ENCODE measurements at regions not wholly inside any gene's neighbourhood (a gene's known extent, or its start where the extent isn't known, plus 50 kb on each side); places are given as distances from the start of the nearest gene placed in this dataset.
"Not testable (repeated sequence)": the region's sequence is repeated elsewhere in the genome, so short reads cannot be mapped to it uniquely, and the experiment has no call there.

DNA sequence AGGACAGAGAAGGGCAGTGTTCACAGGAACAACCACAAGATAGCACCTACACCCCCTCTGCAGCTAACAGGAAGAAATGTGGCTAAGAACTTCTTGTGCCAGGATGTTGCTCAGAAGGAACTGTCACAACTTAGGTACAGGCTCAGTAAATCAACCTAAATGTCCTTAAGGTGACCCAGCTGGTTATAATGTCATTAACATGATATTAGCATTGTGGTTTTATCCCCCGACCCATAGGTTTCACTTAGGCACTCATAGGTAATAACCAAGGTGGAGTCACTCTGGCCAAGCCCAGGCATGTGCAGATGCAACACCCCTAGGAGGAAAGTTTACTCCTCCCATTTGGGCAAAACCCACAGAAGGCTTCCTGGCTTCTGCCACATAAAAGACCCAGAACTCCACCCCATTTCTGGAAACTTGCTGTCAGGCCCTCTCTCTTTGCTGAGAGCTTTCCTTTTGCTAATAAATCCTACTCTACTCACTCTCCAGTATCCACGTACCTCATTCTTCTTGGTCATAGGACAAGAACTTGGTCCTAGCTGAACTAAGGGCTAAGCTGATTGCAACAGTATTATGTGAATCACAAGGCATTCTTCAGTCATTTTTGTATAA, 951.3 kb downstream of the SLITRK5 start:
- DNase-seq: no peak

DNA sequence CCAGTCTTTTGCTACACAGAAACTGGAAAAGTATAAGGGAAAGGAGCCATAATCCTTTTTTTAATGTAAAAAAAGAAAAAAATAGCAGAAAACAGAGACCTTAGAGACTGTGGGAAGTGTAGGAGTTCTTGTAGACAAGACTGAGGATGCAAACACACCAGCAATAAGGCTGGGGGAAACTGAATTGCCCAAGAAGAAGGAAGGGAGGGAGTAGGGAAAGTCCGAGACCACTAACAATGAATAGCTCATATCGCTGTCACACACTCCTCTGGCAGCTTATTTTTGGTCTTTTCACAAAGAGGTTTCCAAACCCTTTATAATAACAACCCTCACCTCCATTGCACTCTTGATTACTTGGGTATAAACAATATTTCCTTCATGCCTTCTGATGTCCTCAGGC, 952.0 kb downstream of the SLITRK5 start:
- no peak for DNase-seq

DNA sequence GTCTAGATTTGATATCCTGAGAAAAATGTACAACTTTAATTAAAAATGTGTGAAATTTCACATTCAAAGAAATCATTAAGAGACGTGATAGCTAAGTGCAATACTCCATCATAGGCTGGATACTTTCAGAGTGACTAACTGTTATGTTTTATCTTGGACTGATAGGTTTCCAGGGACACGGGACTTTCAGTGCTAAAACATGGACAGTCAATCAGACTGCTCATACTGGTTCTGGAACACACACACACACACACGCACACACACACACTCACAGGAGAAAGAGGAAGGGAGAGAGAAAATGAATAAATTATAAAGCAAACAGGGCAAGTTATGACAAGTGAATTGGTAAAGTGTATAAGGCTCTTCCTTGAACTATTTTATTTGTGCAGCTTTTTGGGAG, 955.9 kb downstream of the SLITRK5 start:
- DNase-seq: no peak

DNA sequence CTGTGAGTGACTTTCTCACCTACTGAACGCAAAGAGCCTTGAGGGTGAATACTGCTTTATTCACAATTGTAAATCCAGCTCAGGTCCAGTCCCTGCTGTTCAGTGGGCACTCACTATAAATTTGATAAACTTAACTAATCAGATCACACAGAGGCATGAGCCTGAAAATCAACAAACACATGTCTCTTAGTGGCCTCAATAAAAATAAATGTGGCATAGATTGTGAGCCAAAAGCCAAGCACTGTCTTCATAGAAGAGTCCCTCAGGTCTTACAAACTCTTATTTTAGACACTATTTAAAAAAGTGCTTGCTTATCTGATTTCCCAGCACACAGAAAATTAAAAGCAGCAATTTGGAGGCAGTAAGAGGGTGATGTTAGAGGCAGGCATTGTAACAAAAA, 957.7 kb downstream of the SLITRK5 start:
- DNase-seq: no peak

DNA sequence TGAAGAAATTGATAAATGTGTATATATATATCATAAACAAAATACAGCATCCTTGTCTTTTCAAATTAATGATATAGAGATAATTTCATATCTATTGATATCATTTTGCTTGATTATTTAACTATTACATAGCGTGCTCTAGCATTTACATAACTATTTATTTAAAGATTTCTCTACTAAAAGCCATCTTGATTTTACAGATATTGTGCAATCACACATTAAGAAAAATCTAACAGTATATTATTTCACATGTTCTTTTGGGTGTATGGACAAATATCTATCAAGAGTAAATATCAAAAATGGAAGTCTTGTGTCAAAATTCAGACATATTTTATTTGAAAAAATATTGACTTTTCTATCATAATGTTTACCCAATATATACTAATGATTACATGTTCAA, 966.8 kb downstream of the SLITRK5 start:
- DNase-seq: no peak

DNA sequence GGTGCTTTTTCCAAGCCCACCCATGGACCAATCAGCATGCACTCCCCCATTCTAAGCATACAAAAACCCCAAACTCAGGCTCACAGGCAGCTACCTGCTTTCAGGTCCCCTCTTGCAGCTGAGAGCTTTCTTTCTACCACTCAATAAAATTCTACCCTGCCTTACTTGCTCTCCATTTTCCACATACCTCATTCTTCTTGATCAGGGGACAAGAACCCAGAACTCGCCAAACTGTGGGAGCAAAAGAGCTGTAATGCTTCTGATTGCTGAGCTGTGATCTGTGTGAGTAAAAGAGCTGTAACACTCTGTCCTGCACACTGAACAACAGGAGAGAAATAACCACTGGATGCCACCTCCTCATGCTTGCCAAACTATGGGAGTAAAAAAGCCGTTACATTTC, 972.1 kb downstream of the SLITRK5 start:
- no peak for DNase-seq

DNA sequence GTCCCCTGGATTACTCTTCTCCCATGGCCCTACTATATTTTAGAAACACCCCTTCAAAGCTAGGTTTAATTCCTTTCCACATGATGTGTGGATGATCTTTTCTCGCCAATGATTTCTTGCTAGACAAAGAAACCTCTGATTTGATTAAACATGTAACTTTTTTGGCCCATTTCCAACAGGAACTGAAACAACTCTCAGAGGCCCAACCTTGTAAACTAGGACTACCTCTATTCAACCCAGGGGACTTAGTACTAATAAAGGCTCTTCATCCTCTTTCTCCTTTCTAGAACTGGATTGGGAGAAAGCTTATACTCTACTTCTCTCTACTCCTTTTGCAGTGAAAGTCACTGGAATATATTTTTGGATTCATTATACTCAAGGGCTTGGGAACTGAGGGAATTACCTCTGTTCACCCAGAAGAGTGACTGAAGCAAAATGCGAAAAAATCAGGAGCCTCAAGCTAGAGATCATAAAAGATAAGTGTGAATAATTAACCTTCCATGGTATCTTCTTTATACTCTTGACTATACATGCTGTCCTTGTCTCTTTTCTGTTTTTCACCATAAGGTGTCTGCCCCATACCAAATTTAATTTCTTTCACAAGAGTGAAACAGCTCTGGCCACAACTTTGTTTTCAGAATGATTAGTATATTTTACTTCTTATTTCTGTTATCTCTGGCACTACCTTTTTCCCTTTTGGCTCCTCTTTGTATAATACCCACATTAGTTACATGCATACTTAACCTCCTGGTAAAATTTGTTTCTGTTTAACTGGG, 977.6 kb downstream of the SLITRK5 start:
- DNase-seq: no peak

DNA sequence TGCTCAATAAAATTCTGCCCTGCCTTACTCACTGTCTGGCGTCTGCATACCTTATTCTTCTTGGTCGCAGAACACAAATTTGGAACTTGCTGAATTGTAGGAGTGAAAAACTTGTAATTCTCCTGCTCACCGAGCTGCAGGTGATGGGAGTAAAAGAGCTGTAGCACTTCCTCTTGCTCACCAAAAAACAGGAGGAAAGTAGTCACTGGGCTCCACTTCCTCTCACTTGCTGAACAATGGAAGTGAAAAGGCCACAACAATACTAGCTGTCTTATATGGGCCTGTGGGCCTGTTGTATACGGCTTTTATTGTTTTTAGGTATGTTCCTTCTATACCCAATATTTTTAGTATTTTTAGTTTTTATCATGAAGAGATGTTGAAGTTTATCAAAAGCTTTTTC, 978.7 kb downstream of the SLITRK5 start:
- DNase-seq: no peak

DNA sequence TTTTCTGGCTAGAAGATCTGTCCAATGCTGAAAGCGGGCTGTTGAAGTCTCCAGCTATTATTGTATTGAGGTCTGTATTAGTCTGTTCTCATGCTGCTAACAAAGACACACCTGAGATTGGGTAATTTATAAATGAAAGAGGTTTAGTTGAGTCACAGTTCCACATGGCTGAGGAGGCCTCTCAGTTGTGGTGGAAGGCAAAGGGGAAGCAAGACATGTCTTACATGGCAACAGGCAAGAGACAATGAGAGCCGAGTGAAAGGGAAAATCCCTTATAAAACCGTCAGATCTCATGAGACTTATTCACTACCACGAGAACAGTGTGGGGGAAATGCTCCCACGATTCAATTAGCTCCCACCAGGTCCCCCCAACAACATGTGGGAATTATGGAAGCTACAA, 980.4 kb downstream of the SLITRK5 start:
- no peak for DNase-seq

DNA sequence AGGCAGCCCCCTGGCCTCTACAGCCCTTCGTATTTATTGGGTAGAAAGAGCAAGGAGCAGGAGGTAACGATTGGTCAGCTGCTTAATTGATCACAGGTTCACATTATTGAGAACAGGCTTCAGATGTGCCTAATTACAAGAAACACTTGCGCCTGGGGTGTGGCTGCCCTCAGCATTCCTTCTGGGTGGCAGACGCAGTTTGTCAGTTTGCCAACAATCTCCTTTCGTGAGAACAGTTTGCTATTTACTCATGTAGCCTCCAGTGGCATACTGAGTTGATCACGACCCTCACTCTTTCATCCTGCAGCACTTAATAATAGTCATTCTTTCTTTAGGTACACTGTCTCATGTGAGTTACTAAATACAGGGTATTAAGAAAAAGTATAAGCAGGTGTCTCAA, 985.6 kb downstream of the SLITRK5 start:
- DNase-seq: no peak

DNA sequence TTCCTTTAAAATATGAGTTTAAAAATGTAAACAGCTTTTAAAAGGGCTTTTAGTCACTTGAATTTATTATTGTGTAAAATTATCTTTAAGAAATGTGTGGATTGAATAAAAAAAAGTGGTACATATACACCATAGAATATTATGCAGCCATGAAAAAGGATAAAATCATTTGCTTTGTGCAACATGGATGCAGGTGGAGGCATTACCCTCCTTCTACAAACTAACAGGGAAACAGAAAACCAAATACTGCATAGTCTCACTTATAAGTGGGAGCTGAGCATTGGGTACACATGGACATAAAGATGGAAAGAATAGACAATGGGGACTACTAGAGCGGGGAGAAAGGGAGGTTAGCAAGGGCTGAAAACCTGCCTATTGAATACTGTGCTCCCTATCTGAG, 999.3 kb downstream of the SLITRK5 start:
- no peak for DNase-seq

DNA sequence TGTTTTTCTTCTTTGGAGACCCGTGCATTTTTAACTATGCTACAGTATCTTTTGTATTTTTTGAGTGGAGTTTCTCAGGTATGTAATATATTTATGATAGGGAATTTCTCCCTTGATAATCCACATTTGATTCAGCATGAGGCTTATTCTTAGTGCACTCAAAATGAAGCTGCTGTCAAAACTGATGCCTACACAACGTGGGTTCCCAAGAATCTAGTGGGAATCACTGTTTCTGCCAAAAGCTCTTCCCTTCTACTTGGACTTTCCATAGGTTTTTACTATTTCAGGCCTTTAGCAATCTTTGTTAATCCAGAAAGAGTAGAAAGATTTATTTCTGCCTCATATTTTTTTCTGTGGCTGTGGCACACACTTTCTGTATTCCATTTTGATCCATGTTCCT, 1003.7 kb downstream of the SLITRK5 start:
- no peak for DNase-seq

DNA sequence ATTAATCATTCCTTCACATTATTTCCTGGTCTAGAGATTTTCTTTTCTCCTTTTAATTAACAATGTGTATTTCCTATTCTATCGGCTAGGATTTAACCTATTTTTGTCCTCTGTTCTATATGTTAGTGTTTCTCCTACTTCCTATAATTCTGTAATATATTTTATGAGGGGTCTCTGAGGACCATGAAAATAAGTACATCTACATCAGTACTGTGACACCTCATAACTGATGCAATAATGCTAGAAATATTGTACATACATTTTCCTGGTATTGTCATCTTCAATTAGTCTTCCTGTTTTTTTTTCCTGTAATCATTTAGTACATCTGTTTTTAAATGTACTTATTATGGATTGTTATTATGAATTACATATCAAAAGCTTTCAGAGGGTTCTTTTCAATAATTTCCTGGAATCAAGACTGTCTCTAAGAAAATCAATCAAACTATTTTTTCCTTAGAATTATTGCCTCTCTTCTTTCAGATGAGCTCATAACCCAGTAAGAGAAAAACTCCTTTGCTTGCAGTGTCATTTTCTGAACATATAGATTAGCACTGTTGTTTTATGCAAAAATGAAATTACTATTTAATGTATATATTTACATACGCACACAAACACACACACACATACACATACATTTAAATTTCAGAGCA, 1004.3 kb downstream of the SLITRK5 start:
- no peak for DNase-seq

DNA sequence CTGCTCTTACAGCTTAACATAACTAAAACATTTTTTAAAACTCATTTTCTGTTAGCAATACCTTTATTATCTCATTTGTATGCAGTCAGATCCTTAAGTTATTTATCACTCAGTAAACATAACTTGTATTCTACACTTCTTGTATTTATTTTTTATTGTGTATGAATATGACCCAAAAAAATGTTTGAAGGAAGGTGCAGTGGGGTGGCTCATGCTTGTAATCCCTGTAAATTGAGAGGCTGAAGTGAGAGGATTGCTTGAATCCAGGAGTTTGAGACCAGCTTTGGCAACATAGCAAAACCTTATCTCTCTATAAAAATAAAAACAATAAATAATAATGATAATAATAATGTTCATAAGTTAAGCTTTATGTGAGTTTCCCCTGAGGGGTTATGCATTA, 1004.8 kb downstream of the SLITRK5 start:
- no peak for DNase-seq

DNA sequence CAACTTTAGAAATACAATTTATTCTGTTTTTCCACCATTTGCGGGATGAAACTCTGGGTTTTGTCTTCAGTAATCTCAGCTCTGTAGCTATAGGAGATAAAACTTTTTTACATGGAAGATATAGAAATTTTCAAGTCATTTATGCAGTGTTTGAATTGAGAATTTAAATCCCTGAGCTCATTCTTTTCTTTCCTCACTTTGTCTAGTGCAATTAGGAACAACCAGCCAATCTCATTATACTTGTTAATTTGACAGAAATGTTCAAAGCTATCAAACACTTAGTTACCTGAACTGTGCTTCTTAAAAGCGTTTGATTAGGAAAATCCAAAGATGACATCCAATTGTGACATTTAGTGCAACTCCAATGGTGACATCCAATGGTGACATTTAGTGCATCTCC, 1014.3 kb downstream of the SLITRK5 start:
- no peak for DNase-seq

DNA sequence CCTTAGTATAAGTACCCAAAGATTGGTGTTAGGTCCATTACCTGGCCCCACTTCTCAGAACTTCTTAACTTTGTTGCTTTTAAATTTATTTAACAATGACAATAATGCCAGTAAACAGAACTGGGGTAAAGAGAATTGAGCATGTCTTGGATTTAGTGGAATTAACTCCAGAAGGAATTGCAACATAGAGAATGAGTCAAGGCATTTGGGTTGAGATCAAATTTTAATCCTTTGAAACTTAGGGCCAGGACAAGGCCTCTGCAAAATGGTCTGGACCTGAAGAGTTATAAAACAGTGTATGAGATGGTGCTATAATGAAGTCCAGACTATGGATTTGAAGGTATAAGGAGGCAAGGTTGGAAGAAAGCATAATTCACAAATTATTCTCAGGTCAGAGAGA, 1030.4 kb downstream of the SLITRK5 start:
- no peak for DNase-seq

DNA sequence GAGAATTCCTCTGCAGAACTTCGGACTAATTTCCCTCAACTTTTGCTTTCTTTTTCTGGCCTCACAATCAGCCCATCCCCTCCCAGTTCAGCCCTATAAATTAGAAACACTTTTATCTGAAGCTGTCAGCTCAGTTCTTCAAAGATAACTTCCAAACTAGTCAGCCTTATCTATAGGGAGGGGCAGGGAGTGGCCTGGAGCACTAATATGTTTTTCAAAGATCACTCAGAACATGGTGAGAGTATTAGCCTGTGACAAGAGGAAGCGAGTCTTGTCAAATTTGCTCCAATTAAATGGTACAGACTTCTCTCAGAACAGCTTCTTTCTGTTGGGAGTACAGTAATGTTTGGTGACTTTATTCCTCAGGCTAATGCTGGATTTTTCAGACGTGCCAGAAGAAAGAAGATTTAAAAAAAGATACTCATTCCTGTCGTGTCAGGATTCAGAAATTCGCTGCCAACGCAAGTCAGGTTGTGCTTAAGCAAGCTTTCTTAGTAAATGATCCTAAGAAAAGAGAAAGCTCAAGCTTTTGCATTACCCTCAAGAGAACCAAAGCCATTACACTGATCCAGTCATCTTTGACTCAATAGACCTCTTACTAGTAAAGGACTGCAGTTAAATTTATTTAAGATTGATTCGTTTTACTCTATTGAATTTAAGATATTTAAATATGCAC, 1033.6 kb downstream of the SLITRK5 start:
- DNase-seq: no peak

DNA sequence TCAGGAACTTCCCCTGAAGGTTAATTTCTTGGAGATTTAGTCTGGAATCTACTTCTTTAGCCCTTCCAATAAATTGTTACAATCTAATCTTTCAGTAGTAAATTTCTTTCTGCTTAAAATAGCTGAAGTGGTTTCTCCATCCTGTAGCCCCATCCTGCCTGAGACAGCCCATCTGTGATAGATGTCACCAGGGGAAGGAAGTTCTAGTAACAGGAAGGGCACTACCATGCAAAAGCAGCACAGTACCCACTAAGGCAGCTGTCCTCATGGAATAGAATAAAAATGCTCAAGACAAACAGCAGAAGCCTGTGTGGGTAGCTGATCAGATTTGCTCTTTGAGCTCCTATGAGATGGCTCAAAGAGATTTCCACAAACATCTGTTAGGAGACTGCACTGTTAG, 1036.5 kb downstream of the SLITRK5 start:
- DNase-seq: no peak

DNA sequence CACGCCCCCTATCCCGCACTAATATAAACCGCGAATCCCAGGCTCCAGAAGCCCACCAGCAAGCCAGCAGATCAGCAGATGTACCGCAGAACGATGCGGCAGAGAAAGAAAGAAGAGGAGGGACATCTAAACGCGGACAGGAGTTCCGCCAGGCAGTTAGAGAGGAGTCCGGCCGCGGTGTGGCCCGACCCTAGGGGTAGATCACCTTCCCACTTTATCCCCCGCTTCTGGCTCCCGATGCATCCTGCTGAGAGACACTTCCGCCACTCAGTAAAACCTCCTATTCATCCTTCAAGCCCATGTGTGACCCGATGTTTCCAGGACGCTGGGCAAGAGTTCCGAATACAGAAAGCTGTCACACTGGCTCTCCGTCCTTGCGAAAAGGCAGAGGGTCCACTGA, 1046.8 kb downstream of the SLITRK5 start:
- no peak for DNase-seq

DNA sequence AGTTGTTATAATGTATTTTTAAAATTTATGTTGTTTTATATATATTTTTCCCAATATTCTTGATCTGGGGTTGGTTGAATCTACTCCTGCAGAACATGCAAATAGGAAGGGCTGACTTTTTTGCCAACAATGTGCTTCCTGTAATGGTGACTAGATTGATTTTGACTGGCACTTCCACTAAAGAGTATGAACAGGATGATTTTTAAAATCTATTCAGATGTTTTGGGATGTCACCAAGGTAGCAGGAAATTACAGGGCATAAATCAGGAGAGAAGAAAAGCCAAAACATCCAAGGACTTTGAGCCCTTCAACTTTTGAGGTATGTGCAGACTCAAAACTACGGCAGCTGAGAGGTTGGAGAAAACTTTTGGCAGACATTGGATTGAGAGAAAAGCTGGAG, 1047.6 kb downstream of the SLITRK5 start:
- DNase-seq: no peak

DNA sequence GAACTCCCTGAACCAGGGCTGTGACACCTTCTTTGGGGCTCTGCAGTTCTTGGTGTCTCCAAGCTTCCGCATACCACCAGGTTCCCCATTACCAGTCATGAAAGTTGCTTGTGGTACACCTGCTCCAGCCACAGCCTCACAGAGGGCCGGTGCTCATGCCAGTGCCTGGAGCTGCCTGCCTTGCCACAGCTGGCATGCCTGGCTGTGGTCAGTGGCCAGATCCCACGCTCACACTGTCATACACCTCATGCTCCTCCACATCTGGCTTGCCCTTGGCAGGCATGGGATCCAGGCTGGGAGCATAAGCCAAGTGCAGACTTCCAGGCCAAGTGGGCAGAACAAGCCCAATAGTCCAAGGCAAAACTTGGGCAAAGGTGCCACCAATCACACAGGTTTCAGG, 1054.9 kb downstream of the SLITRK5 start:
- DNase-seq: no peak

DNA sequence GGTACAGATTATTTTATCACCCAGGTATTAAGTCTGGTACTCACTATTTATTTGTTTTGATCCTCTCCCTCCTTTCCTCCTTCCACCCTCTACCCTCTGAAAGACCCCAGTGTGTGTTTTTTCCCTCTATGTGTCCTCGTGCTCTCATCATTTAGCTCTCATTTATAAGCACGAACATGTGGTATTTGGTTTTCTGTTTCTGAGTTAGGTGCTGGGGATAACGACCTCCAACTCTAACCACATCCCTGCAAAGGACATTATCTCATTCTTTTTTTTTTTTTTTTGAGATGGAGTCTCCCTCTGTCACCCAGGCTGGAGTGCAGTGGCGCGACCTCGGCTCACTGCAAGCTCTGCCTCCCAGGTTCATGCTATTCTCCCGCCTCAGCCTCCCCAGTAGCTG, 1056.1 kb downstream of the SLITRK5 start:
- DNase-seq: not testable (repeated sequence)

DNA sequence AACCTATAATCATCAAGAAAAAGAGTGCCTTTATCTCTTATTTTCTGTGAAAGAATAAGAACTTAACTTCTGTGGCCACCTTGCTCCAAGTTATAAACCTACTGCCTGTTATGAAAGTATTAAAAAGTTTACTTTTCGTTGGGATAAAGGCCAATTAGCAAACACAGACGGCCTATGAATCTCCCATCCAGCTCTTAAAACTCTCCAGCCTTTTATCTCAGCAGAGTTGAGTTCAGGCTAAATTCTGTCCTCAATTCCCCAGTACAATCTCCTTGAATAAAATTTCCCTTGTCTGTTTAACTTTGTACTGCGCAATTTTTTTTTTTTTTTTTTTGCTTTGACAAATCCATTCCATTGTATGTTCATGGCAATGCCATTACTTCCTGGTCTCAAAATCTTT, 1058.4 kb downstream of the SLITRK5 start:
- DNase-seq: no peak

DNA sequence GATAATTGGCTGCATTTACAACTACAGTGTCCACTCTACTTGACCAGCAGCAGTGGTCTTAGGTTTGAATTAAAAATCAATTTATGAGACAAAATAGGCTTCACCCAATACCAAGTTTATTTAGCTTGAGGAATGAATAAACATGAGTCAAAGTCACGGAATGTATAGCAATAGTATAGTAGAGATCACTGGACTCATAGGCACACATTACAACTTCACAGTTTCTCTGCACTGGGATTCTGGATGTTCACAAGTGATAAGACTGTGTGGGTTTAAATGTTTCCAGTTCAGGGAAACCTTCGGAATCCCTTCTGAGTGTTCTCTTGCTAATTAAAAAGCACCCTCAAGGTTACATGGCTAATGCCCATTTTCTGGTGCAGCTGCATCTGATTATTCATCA, 1064.9 kb downstream of the SLITRK5 start:
- no peak for DNase-seq

All from DMS153 (cell line).